ENCODE measurements at regions not wholly inside any gene's neighbourhood (a gene's known extent, or its start where the extent isn't known, plus 50 kb on each side); places are given as distances from the start of the nearest gene placed in this dataset.

GRCh38 chr1:218025454-218025853 lies 259.6 kb upstream of the RRP15 start:
- Mint-ChIP-seq H3K9me3 (no peaks in the 10 kb centered on the region), H3K27ac (no peak overlapping the region), H3K27me3 (peaks cover 3% of the 10 kb centered on the region), H3K4me1 (ENCODE audit: unreplicated experiment) (no peaks in the 10 kb centered on the region), H3K4me3 (no peak overlapping the region), H3K36me3 (no peaks in the 10 kb centered on the region)
- no peak for DNase-seq (ENCODE audit: extremely low spot score, unreplicated experiment)
- no peak for TF ChIP-seq CTCF (conservative IDR thresholded peaks at IDR 0.05)

- no peaks in the 10 kb centered on the region for H3K9me3 Mint-ChIP-seq
- no peak overlapping the region for H3K27ac Mint-ChIP-seq
- peaks cover 15% of the 10 kb centered on the region for H3K4me1 Mint-ChIP-seq (ENCODE audit: unreplicated experiment)
- peaks cover 13% of the 10 kb centered on the region for H3K27me3 Mint-ChIP-seq
- no peak overlapping the region for H3K4me3 Mint-ChIP-seq
- no peak for DNase-seq (ENCODE audit: extremely low spot score, unreplicated experiment)
- TF ChIP-seq CTCF (conservative IDR thresholded peaks at IDR 0.05): no peak
- H3K36me3 Mint-ChIP-seq: no peaks in the 10 kb centered on the region
Observed at GRCh38 chr1:218027152-218027551, 257.9 kb upstream of the RRP15 start.

GRCh38 chr1:218030846-218031245 lies 254.2 kb upstream of the RRP15 start:
- H3K4me1 Mint-ChIP-seq (ENCODE audit: unreplicated experiment): peaks cover 21% of the 10 kb centered on the region
- H3K4me3 Mint-ChIP-seq: no peak overlapping the region
- TF ChIP-seq CTCF (conservative IDR thresholded peaks at IDR 0.05): no peak

GRCh38 chr1:218031901-218032300 lies 253.2 kb upstream of the RRP15 start:
- Mint-ChIP-seq H3K4me1 (ENCODE audit: unreplicated experiment) (peaks cover 21% of the 10 kb centered on the region), H3K27ac (no peak overlapping the region), H3K9me3 (no peaks in the 10 kb centered on the region), H3K27me3 (peaks cover 17% of the 10 kb centered on the region), H3K36me3 (no peaks in the 10 kb centered on the region), H3K4me3 (peak overlapping the region; percentile 57)
- TF ChIP-seq CTCF (conservative IDR thresholded peaks at IDR 0.05): no peak
- DNase-seq (ENCODE audit: extremely low spot score, unreplicated experiment): no peak

More at GRCh38 chr1:218030846-218031245, 254.2 kb upstream of the RRP15 start:
- Mint-ChIP-seq H3K27me3 (peaks cover 17% of the 10 kb centered on the region), H3K27ac (no peak overlapping the region), H3K36me3 (no peaks in the 10 kb centered on the region), H3K9me3 (no peaks in the 10 kb centered on the region)
- DNase-seq (ENCODE audit: extremely low spot score, unreplicated experiment): no peak

- TF ChIP-seq CTCF (conservative IDR thresholded peaks at IDR 0.05): no peak
- Mint-ChIP-seq H3K36me3 (no peaks in the 10 kb centered on the region), H3K4me3 (no peak overlapping the region), H3K27me3 (peaks cover 19% of the 10 kb centered on the region), H3K9me3 (no peaks in the 10 kb centered on the region), H3K4me1 (ENCODE audit: unreplicated experiment) (peaks cover 21% of the 10 kb centered on the region), H3K27ac (no peak overlapping the region)
- DNase-seq (ENCODE audit: extremely low spot score, unreplicated experiment): no peak
Observed at GRCh38 chr1:218034468-218034867, 250.6 kb upstream of the RRP15 start.

GRCh38 chr1:218048828-218049420 lies 236.2 kb upstream of the RRP15 start:
- no peaks in the 10 kb centered on the region for H3K36me3 Mint-ChIP-seq
- H3K27ac Mint-ChIP-seq: no peak overlapping the region
- DNase-seq (ENCODE audit: extremely low spot score, unreplicated experiment): no peak
- peaks cover 4% of the 10 kb centered on the region for H3K4me1 Mint-ChIP-seq (ENCODE audit: unreplicated experiment)
- no peaks in the 10 kb centered on the region for H3K27me3 Mint-ChIP-seq
- no peak overlapping the region for H3K4me3 Mint-ChIP-seq
- no peak for TF ChIP-seq CTCF (conservative IDR thresholded peaks at IDR 0.05)
- H3K9me3 Mint-ChIP-seq: no peaks in the 10 kb centered on the region
